ENCODE measurements at regions not wholly inside any gene's neighbourhood (a gene's known extent, or its start where the extent isn't known, plus 50 kb on each side); places are given as distances from the start of the nearest gene placed in this dataset.

- H3K36me3 ChIP-seq (ENCODE audit: control insufficient read depth in 2 of 2, insufficient read depth in 2 of 2, low read length in 1 of 2) = no peaks in the 10 kb centered on the region
Measured at GRCh38 chr1:219105893-219106292, 67.8 kb upstream of the LYPLAL1 start.

More at GRCh38 chr1:219105893-219106292, 67.8 kb upstream of the LYPLAL1 start:
- 30% methylated on average over 1 of the region's 1 CpG for WGBS (ENCODE audit: insufficient coverage, insufficient replicate concordance, low lambda C conversion rate, missing lambda C conversion rate)
- Histone ChIP-seq H2AFZ (ENCODE audit: control insufficient read depth, low read depth, low read length) (no peak overlapping the region), H3K4me3 (no peak overlapping the region), H3K4me2 (ENCODE audit: control insufficient read depth, insufficient read depth) (no peak overlapping the region), H3K27me3 (replicated peaks in 1 of 2; ENCODE audit: control insufficient read depth in 2 of 2, insufficient read depth in 2 of 2, low read length in 1 of 2) (no peaks in the 10 kb centered on the region), H3K4me1 (ENCODE audit: control insufficient read depth, insufficient read depth, low read length) (no peaks in the 10 kb centered on the region), H3K9me3 (replicated peaks; ENCODE audit: control insufficient read depth, insufficient read depth, low read length) (no peaks in the 10 kb centered on the region), H4K20me1 (ENCODE audit: control insufficient read depth, insufficient read depth) (no peaks in the 10 kb centered on the region), H3K27ac (ENCODE audit: control insufficient read depth, insufficient read depth) (no peak overlapping the region), H3K79me2 (ENCODE audit: control insufficient read depth, insufficient read depth, low read length) (no peaks in the 10 kb centered on the region), H3K9ac (ENCODE audit: control insufficient read depth, insufficient read depth, low read length) (no peak overlapping the region)
- CTCF ChIA-PET = no interaction called here
- POLR2A ChIA-PET = no interaction called here
- ATAC-seq (no peak), DNase-seq (ENCODE audit: low read depth, low spot score) (no peak), FAIRE-seq (no peak)
- BruUV-seq (replicated peaks) = no TSS peak
- TF ChIP-seq ZBTB4 (CRISPR knock-in tag; IDR thresholded peaks at IDR 0.05) (no peak), SPI1 (IDR thresholded peaks at IDR 0.05; ENCODE audit: borderline replicate concordance, insufficient read depth, low read depth, low read length) (no peak), SUPT20H (IDR thresholded peaks at IDR 0.05; ENCODE audit: borderline replicate concordance, control insufficient read depth, low read depth, low read length) (no peak), SMC3 (IDR thresholded peaks at IDR 0.05; ENCODE audit: borderline replicate concordance, low read length) (no peak), ZBTB40 (IDR thresholded peaks at IDR 0.05; ENCODE audit: borderline replicate concordance) (no peak), PKNOX1 (IDR thresholded peaks at IDR 0.05) (no peak), CHD4 (IDR thresholded peaks at IDR 0.05) (no peak), TAF1 (IDR thresholded peaks at IDR 0.05; ENCODE audit: borderline replicate concordance, low read depth, low read length) (no peak), POLR2AphosphoS5 (IDR thresholded peaks at IDR 0.05; ENCODE audit: low read length) (no peak), IRF4 (IDR thresholded peaks at IDR 0.05; ENCODE audit: low read depth, low read length) (no peak), FOS (IDR thresholded peaks at IDR 0.05; ENCODE audit: borderline replicate concordance, extremely low read depth, insufficient read length) (no peak), MTA3 (IDR thresholded peaks at IDR 0.05; ENCODE audit: borderline replicate concordance, low read length) (no peak)
- intact Hi-C loops (cut with micrococcal nuclease; ENCODE audit: unreplicated experiment) (no loop called here), in situ Hi-C loops (cut with MboI) (no loop called here)
- RAD21 ChIA-PET (ENCODE audit: unreplicated experiment) = no interaction called here
- SMC1A ChIA-PET (ENCODE audit: uncharacterized antibody, unreplicated experiment) = interaction anchor here (0.8 to 1.2 kb wide), 3 partner anchors 33 to 286 kb away, joined by 3 read pairs; no protein-coding TSS in a partner anchor

All from GM12878 (cell line).